T1000 (cell line): ENCODE measurements at regions not wholly inside any gene's neighbourhood (a gene's known extent, or its start where the extent isn't known, plus 50 kb on each side); places are given as distances from the start of the nearest gene placed in this dataset.

Experiments
- DNase-seq: peaks from one replicate; lab custom pipeline; 2025; ENCODE audit warnings: mixed read lengths; lab: John Stamatoyannopoulos, UW

DNA sequence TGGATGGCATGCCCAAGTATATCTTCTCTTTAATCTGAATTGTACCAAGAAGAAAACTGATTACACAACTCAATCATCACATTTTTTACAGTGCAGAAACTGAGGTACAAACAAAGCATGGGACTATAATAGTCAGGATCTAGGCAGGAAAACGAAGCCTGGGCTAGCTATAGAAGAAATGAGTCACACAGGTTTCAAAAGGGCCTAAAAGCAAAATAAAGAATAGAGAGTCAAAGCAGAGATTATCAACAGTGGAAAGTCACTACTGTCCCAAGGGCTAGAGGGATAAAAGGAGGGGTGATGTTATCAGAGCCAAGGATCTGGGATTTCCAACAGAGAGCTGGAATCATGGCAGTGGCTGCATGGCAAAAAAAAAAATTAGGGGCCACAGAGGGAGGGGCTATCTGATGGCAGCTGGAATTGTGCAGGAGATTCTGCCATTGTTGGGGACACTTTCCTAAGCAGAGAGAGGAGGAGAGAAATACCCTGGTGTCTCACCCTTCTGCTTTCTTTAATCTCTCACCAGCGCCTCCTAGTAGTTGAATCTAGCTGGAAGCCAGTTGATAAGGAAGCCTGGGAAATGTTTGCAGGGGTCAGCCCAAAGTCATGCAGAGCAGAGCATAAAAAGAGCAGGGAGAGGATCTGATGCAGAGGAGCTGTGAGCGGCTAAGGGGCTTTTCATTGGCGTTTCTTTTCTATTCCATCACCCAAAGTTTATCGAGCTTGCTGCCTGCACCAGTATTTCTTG lies 343.2 kb downstream of the ACTL7B start:
- no peak for DNase-seq

- DNase-seq, result no peak
Observed at GRCh38 chr9:108511307-108511706, 344.5 kb downstream of the ACTL7B start.

DNA sequence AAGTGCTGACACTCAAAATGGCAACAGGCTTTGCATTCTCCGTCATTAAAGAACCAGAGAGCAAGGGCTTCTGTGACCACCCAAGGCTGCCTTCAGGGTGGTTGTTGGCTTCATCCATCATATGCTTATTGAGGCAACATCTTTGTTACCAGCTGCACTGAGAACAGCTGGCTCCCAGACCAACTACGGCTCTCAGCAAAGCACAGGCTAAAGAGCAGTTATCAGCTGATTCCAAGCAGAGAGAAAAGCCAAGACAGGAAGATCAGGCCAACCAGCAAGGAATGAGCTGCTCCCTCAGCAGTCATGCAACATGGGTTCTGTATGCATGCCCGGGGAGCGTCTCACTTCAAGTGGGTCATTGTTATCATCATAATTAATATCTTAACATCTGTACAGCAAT lies 358.9 kb downstream of the ACTL7B start:
- DNase-seq, result no peak

- no peak for DNase-seq
Observed at GRCh38 chr9:108489567-108489966, 366.2 kb downstream of the ACTL7B start.

- DNase-seq, result no peak
Observed at GRCh38 chr9:108486831-108487230, 369.0 kb downstream of the ACTL7B start.

GRCh38 chr9:108484468-108484867 lies 371.3 kb downstream of the ACTL7B start:
- DNase-seq, result no peak

GRCh38 chr9:108483676-108484075 lies 372.1 kb downstream of the ACTL7B start:
- no peak for DNase-seq

DNA sequence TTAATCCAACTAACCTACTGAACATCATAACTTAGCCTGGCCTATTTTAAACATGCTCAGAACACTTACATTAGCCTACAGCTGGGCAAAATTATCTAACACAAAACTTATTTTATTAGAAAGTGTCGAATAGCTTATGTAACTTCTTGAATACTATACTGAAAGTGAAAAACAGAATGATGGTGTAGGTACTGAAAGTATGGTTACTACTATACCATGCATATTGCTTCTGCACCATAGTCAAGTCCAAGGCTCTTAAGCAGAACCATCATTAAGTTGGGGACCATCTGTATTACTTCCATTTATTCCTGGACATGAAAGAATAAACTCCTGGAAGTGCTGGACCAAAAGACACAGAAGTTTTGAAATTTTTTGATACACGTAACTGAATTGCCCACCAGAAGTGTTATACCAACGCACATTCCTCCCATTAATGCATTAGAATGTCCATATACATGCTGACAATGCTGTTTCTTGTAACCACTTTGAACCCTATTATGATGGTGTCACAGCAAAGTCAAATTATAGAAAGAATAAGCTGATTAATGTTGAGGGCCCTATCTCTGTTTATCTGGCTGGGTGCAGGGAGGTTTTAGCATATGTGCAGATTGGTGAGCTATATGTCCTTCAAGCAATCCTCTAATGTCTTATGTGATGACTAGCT lies 375.7 kb downstream of the ACTL7B start:
- DNase-seq, result no peak

GRCh38 chr9:108478431-108479332 lies 377.1 kb downstream of the ACTL7B start:
- DNase-seq, result peak; percentile 32

- DNase-seq, result no peak
Observed at GRCh38 chr9:108477529-108478006, 378.2 kb downstream of the ACTL7B start.

GRCh38 chr9:108476574-108476973 lies 379.2 kb downstream of the ACTL7B start:
- DNase-seq, result no peak

- no peak for DNase-seq
Observed at GRCh38 chr9:108475813-108476212, 380.0 kb downstream of the ACTL7B start.

GRCh38 chr9:108474356-108474755 lies 381.4 kb downstream of the ACTL7B start:
- no peak for DNase-seq

- DNase-seq, result peak; percentile 53
Observed at GRCh38 chr9:108473209-108474112, 382.3 kb downstream of the ACTL7B start.

- no peak for DNase-seq
Observed at GRCh38 chr9:108469654-108470053, 386.1 kb downstream of the ACTL7B start.

- peak; percentile 27 for DNase-seq
Observed at GRCh38 chr9:108468364-108468763, 387.4 kb downstream of the ACTL7B start.

GRCh38 chr9:108467653-108468324 lies 388.0 kb downstream of the ACTL7B start:
- no peak for DNase-seq

GRCh38 chr9:108467161-108467560 lies 388.6 kb downstream of the ACTL7B start:
- DNase-seq, result no peak

DNA sequence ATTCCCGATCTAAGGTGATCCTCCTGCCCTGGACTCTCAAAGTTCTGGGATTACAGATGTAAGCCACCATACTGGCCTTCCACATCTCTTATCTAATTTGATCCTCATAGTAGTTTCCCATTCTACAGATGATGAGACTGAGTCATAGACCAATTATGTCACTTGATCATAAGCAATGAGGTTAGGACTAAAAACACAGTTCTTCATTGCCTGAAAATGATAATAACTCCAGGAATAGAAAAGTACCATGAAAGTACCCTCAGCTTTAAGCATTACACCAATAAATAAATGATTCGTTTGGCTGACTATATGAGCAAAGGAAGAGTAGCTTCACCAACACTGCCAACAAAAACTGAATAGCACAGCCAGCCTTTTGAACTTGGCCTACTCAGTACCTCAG lies 389.5 kb downstream of the ACTL7B start:
- DNase-seq, result no peak

DNA sequence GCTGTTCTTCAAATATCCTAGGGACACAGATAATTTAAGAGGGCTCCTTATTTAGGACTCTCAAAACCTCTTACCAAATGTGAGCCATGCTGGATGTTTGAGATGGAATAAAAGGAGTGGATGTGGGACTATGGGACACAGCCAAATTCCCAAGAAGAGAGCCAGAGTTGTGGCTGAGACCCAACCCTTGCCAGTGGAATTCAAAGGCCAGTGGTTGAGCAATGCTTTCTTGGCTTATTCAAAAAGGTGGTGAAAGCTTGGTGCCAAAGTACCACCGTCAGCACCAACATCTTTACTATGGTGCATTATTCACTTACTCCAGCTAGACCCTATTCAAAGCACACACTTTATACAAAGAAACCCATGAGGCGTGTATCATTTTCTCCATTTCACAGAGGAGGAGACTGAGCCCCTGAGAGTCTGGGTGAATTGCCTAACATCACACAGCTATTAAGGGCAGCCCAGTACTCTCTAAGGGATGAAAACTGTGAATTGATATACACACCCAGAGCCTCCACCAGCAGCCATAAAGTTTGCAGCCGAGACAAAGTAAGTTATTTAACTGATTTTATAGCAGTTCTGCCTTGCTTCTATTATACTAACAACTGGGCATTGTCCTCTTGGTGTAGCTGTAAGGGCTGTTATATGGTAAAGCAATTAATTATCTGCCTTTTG lies 391.7 kb downstream of the ACTL7B start:
- no peak for DNase-seq
